HG03432 (cell line): ENCODE measurements at regions not wholly inside any gene's neighbourhood (a gene's known extent, or its start where the extent isn't known, plus 50 kb on each side); places are given as distances from the start of the nearest gene placed in this dataset.

ENCODE experiments used
- ATAC-seq: cut with Tn5 transposase; IDR thresholded peaks from one replicate; pipeline ENCODE4 v1.9.1; 2021; ENCODE audit warnings: mild to moderate bottlenecking, moderate library complexity; ENCODE audit not compliant: unreplicated experiment

DNA sequence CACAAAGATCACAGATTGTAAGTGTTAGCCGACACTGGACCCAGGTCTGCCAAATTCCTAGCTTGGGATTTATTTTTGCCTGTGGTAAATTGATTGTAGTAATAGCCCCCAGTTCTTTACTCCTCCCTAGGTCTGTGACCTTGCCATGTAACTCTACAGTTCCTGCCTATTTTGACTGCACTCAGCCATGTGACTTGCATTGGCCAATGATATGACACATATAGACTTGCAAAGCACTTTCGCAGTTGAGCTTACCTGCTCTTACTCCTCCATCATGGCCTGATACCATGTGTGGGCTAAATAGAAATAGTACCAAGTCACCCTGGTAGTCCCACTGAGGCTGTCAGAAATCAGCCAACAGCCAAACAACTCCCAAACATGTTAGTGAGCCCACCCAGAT lies 240.3 kb downstream of the DUSP6 start:
- ATAC-seq, result no peak

DNA sequence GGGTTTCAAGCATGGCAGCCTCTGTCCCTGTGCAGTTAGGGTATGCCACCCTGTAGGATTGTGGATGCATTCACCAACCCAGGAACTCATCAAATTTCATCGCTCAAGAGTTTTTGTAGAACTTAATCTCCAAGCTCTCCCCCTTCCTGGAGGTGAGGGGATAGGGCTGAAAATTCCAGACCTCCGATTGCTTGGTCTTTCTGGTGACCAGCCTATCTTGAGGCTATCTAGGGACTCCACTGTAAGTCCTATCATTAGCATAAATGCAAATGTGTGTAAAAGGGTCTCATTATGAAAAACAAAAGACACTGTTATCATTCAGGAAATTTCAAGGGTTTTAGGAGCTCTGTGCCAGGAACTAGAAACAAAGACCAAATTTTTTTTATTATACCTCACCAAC lies 244.0 kb downstream of the DUSP6 start:
- no peak for ATAC-seq

DNA sequence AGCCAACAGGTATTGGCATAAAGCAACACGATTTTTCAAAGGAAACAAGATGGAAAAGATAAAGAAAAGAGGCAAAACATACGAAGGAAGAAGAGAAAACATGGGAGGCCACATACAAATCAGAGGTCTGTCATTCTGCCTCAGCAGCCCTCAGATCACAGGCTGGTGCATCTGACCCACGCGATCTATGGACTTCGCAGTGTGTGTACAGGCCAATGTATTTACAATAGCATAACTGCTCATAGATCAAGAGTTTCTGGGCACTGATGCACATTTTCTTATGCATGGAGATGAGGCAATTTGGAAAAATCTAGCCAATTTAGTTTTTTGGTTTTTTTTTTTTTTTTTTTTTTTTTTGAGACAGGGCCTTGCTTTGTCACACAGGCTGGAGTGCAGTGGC lies 245.4 kb downstream of the DUSP6 start:
- no peak for ATAC-seq

DNA sequence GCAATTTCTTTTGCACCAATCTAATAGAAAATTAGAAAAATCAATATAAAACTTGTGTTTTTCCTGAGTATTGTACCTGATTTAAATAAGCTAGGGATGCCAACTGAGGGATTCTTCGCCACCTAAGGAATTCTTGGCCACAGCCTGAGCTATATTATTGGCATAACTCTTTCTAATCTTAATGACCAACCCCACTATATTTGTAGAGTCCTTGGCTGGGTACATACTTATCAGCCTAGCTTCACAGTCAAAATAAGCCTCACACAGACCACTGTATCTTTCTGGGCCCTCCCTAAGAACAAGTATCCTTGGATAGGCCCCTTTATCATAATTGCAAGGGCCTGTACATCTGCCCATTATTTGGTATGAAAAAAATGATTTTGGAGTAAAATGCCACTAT lies 247.1 kb downstream of the DUSP6 start:
- ATAC-seq, result no peak

DNA sequence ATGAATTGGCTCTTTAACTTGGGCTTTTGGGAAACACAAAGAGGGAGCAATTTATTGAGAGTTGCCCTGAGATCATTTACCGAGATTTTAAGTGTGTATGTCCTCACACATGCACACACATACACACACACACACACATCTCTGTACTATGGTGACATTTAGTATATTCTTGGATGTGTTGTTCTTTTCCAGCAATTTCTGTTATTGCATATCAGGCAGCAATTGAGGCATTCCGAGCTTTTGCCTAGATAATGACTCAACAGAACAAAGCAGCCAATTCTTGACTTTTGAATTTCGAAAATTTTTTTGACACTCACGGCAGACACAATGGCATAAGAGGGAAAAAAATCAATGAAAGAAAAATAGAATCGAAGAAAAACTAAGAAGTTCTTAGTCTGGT lies 248.5 kb downstream of the DUSP6 start:
- ATAC-seq, result no peak

DNA sequence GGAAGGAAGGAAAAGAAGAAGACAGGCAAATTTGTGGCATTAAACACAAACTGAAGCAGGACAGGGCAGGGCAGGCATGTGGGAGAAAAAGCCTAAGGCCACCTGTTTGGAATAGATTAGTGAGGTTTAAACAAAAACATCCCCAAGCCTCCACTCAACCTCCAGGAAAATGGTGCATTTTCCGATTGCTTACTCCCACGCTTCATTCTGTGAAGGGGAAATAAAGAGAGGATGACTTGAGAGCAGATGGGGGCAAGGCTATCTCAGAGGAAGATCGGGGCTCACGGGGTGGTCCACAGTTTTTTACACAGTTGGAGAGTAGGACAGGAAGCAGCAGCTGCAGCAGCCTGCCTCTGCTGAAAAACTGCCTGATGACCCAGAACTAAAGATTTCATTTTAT lies 250.9 kb downstream of the DUSP6 start:
- ATAC-seq, result no peak

DNA sequence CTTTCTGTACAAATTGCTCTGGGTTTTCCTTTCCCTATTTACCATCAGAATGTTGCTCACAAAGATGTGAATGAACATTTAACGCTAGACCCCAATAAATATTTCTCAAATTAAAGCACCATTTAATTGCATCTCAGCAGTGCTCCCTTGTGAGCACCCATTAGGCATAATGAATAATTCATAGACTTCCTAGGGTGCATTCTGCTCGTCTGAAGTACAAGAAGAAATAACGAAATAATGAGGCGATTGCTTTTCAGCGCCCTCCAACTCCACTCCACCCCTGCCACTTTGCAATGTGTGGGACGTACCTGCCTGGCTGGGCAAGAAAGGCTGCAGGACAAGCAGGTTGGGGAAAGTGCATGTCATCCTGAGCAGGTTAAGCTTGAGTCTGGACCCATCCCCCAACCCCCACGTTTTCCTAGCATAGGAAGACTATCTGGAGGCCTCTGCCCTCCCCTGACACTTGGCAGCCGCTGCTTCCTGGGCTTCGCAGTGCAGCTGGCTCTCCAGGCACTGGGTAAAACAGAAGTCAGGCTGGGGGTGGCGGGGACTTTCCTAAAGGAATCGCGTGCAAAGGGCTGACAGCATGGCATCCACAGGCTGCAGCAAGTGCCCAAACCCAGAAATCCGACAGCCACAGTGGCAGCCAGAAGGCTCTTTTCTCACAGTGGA lies 253.7 kb downstream of the DUSP6 start:
- no peak for ATAC-seq

DNA sequence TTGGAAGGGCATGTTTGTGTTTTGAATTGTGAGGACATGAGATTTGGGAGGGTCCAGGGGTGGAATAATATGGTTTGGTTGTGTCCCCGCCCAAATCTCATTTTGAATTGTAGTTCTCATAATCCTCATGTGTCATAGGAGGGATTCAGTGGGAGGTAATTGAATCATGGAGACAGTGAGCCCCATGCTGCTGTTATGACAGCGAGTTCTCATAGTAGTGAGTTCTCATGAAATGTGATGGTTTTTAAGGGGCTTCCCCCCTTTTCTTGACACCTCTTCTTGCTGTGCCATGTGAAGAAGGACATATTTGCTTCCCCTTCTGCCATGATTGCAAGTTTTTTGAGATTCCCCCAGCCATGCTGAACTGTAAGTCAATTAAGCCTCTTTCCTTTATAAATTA lies 260.0 kb downstream of the DUSP6 start:
- ATAC-seq, result no peak

DNA sequence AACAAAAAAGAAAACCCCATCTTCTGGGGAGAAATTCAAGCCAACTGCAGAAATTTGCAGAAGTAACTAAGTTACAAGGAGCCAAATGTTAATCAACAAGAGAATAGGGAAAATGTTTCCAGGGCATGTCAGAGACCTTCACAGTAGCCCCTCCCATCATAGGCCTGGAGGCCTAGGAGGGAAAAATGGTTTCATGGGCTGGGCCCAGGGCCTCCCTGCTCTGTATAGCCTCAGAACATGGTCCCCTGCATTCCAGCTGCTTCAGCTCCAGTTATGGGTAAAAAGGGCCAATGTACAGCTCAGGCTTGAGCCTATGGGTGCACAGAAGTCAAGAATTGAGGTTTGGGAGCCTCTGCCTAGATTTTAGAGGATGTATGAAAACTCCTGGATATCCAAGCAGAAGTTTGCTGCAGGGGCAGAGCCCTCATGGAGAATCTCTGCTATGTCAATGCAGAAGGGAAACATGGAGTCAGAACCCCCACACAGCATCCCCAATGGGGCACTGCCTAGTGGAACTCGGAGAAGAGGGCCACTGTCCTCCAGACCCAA lies 260.9 kb downstream of the DUSP6 start:
- ATAC-seq, result no peak

DNA sequence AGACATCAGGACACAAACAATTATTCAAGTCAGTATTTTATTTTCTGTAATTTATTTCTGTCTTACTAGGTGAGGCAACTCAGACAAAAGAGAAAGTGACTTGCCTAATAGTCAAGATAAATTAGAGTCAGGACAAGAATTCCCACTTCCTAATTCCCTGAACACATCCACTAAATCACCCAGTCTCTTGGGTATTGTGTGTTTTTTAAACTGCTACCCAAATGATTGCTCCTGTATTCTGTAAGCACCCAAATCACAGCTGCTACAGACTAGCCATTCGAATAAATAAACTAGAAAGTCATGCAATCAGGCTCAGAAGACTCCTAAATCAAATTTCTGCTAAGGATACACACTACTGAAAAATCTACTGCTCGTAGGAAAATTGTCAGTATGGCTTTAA lies 263.0 kb downstream of the DUSP6 start:
- no peak for ATAC-seq

DNA sequence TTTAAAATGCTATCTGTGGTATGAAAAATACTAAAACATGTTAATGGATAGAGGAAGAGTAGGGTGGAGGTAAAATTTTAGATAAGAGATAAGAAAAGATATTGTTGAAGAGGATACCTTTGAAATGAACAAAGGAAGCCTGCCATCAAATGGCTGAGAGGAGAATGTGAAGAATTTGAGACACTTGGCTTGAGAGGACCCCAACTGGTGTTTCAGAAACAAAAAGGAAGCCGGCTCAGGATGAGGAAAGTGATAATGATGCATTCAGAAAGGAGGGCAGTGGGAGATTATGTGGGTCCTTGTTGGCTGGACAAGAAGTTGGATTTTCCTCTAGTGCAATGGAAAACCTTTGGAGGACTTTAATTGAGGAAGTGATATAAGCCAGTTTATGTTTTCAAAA lies 264.4 kb downstream of the DUSP6 start:
- no peak for ATAC-seq

DNA sequence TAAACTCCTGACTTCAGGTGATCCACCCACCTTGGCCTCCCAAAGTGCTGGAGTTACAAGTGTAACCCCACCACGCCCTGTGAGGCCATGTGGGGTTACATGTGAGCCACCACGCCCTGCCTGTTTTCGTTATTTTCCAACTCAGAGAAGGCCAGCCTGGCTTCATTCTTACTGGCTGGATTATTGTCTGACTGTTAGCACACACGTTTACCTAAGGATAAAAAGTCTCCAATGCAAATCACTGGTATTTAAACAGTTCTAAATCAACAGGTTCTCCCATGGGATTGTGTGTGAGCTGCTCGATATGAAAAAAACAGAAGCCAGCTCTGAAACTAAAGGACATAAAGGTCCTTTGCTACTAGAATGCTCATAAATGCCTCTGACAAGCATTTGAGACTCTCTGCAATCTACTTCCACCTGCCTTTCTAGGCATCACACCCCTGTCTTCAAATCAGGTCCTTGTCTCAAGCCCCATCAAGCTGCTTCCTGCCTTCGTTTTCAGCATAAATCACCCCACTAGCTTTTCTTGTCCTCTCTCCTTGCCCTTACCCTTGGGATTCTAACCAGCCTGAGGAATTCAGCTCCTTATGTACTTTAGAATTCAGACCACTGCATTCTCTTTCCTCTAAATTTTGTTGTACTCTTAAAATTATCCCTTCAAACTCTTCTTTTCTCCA lies 265.0 kb downstream of the DUSP6 start:
- no peak for ATAC-seq

DNA sequence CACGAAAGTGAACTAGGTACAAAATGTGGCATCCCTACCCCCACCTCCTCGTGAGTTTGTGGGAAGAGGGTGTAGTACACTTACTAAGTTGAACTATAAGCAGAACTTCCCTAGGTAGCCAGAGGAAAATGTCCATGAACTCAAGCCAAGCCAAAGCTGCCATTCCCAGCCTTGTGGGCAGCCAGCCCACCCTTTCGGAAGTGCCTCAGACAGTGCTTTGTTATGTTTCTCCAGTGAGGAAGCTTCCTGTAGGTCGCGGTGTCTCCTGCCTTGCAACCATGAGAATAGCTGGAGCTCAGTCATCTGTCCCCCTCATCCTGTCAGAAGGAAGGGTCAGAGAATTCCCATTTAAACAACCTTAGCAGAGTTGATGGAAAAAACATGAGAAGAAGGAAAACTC lies 266.9 kb downstream of the DUSP6 start:
- no peak for ATAC-seq

DNA sequence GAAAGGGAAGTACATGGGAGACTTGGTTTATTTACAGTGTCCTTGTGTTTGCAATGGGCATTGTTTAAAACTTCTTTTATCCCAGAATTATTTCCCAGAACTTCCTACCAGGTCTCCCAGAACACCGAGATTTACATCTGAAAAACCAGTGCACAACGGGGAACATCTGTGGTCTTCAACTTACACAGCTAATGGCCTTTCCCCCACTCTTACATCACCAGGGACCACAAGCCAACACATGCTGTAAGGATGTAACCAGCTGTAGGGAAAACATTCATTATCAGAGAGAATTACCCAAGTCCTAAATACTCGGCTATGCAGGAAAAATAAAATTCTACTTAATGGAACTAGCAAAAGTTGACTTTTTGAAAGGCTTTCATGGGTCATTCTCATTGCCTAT lies 267.6 kb downstream of the DUSP6 start:
- ATAC-seq, result no peak

DNA sequence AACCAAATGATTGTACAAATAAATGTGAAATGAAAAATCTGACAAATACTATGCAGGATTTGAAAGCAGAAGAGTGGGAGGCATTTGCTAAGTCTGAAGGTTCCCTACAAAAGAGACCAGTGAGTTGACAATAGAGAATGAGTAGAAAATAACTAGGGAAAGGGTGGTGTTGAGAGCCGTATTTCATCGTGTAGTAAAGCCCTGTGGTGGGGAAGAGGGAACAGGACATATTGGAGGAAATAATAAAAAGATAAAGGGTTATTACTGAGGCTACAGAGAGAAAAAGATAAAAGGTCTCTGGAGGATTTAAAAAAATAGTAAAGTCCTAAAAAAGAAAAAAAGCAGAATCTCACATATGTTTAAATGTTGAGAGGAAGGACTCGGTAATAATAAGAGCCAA lies 268.8 kb downstream of the DUSP6 start:
- ATAC-seq, result no peak

DNA sequence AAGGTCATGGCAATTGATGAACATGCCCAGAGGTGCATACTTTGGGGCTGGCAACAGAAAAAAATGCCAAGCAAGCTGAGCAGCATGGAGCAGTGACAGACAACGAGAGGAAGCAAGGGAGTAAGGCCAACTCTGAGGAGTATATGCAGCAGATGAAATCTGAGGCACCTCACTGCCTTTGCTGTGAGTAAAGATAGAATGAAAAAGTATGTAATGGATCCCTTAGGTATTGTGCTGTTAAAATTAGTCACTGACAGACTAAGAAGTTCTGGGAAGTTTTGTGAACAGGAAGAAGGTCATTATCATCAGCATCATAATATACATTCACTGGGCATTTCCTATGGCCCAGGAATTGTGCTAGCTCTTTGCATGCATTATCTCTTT lies 269.9 kb downstream of the DUSP6 start:
- no peak for ATAC-seq

DNA sequence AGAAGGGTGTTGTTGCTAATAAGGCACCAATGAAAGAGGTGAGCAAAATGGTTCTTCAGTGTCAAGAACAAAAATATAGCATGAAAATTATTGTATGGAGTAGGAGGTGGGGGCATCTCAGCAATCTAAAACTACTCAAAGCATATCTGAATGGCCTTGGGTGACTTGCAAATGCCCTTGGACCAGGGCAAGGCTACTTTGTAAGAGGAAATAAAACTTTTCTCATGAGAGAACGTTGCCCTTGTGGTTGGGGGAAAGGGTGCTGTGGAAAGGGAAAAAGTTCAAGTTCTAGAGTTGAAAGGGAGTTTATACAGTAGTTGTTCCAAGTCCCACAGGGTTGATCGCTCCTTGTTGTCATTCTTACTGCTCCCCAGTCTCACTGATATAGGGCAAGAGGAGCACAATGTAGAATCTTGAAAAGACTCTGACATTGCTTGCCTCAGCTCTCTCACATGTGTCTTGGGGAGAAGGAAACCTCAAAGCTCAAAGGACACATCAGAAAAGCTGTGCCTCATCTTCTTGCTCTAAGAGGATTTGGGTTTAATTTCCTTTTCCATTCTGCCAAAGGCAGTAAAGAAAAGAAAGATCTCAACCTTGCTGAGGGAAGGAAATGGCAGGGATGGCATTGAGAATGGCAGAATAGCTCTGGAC lies 270.5 kb downstream of the DUSP6 start:
- ATAC-seq, result no peak

DNA sequence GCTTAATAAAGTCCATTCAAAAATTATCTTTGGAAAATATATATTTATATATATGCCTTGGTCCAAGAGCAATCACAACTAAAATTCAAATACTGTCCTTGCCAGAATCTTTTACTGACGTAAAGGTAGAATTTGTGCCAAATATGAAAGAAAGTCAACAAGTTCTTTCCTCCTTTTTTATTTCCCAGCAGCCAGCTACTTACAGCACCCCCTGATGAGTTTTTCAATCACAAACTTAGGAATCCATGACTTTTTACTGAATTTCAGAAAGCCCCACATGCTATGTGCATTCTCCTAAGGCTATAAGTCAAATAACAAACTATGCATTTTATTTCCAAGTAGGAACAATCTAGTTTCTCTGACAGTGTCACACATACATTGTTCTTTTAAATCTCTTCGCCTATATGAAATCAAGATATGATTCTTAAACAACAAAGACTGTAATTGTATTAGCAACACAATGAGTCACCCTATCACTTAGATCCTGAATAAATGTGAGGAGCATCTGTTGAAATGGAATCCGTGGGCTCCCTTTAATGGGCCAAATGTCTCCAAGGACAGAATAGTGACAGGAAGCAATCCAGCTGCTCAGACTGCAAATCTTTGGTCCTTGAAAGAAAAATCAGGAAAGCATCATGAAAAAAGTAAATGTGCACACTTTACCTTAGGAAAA lies 271.4 kb downstream of the DUSP6 start:
- no peak for ATAC-seq

DNA sequence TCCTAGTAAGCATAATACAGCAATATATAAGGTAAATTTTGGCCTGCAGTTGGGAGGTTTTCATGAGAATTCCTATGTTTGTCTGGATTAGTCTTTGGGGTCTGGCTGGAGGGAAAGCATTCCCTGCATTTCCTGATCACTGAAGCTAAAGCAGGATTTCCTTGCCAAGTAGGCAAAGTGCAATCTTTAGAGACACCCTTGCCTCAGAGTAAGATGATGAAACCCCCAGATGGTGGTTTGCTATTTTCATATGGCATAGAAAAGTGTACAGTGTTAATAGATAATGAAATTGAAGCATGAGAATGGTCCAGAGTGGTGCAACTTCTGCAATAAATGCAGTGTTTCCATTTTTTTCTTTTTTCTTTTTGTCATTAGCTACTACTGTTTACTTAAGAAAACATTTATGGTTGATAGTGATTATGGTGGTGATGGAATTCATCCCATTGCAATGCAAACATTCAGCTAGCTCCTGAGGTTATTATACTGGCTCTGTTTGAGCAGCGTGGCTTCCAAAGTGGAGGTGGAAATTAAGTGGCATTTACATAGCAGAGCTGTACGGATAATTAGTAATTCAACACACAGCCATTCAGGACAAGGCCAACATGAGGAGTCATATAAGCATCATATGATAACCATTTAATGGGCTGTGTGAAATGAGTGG lies 276.3 kb downstream of the DUSP6 start:
- ATAC-seq, result no peak

DNA sequence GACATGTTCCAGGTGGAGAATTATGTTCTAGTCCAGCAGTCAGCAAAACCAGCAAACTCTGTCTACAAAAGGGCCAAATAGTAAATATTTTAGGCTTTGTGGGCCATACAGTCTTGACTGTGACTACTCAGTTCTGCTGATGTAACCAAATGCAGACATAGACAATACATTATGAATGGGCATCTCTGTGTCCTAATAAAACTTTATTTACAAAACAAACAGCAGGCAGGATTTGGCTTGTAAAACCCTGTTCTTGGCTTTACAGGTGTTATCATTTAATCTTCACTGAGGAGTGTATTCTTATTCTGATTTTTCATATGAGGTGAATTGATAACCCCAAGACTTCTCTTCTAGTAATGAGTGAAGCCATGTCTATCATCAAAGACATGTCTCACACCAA lies 278.6 kb downstream of the DUSP6 start:
- no peak for ATAC-seq

DNA sequence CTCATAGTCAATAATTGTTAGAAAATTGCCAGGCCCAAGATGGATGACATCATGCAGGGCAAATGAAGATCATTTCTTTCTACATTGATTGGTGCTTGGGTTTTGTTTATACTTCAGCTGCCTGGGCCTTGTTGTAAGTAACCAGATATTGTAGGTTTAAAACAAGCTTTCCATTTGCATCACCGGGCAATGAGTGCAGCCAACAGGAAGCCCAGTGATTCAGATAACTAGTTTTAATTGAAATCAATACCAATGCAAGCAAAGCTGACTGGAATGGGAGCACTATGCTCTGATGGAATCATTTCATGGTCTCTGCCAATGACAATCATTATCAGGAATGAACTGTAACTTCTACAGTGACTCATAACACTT lies 279.3 kb downstream of the DUSP6 start:
- no peak for ATAC-seq
